Body of pancreas (tissue), 4 donors: ENCODE measurements at regions not wholly inside any gene's neighbourhood (a gene's known extent, or its start where the extent isn't known, plus 50 kb on each side); places are given as distances from the start of the nearest gene placed in this dataset.

Source experiments
- CTCF ChIP-seq, 7 experiments: fragments of 450-650 bp in 4 of 7; fragments of 200-600 bp in 3 of 7; sonication (generic) in 3 of 7; IDR thresholded peaks; one replicate each; pipeline ENCODE4 v1.5.1; 2016 to 2019; ENCODE audit warnings: antibody characterized with exemption in 7 of 7
- POLR2A ChIP-seq, 3 donors: fragments of 450-650 bp; IDR thresholded peaks; one replicate each; pipeline ENCODE4 v1.6.1; 2016; ENCODE audit warnings: antibody characterized with exemption in 3 of 3, mild to moderate bottlenecking in 2 of 3

- TF ChIP-seq CTCF (IDR thresholded peaks at IDR 0.05), result no peak
- no peak for TF ChIP-seq POLR2A (IDR thresholded peaks at IDR 0.05)
Measured at GRCh38 chr4:117311215-117311614, 225.8 kb upstream of the TRAM1L1 start.
